ENCODE measurements at regions not wholly inside any gene's neighbourhood (a gene's known extent, or its start where the extent isn't known, plus 50 kb on each side); places are given as distances from the start of the nearest gene placed in this dataset.

- no peak for DNase-seq (ENCODE audit: low read depth in 2 of 3, low spot score in 2 of 3)
Observed at GRCh38 chr22:49042877-49043859, 784.5 kb downstream of the BRD1 start.

DNA sequence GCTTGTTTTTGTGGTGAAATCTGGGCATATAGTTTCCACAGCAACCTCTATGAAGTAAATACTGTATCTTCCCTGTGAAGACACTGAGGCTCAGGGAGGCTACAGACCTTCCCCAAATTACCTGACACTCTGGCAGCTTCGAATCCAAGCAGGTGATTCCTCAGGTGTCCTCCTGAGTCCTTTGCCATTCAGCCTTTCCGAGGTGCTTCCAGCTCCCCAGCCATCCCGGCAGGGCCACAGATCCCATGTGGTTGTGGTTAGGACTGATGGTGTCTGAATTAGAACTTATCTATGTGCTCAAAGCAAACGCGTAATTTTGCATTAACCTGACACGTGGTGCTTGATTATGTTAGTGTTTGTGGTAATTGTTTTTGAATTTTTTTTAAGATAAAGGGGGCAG lies 785.6 kb downstream of the BRD1 start:
- DNase-seq (ENCODE audit: low read depth in 2 of 3, low spot score in 2 of 3), result no peak

- DNase-seq (ENCODE audit: low read depth in 2 of 3, low spot score in 2 of 3), result no peak
Observed at GRCh38 chr22:49040754-49041467, 786.8 kb downstream of the BRD1 start.

DNA sequence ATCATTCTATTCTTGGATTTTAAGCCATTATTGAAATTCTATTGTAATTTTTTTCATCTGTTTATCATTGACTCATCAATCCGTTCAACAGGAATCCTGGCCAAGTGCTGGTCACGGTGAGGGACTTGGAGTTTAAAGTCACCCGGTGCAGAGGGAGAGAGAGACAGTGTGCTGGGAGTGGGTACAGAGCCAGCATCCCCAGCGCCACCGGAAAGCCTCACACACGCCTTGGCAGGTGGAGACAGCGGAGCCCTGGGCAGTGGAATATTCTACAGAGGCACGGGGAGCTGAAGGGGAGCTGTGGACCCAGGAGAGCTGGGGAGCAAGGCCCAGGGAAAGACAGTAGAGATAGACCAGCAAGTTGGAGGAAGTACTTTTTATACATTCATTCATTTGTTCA lies 787.6 kb downstream of the BRD1 start:
- no peak for DNase-seq (ENCODE audit: low read depth in 2 of 3, low spot score in 2 of 3)

DNA sequence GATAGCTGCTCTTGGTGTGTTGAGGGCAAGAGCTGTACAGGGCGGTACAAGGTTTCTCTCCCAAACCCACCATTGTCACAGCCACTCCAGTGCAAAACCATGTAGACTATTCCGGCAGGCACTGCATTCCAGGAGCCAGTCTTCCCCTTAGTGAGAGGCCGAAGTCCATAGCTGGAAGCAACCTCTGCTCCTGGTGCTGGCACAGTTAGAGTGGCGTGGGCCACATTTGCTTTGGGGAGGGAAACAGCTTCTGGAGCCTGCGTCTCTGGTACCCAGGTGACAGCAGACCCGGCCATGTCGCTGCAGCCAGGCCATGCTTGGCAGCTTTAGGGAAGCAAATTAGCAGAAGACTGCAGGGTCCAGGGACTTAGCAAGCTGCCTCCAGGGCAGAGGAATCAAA lies 788.0 kb downstream of the BRD1 start:
- DNase-seq (ENCODE audit: low read depth in 2 of 3, low spot score in 2 of 3), result no peak

DNA sequence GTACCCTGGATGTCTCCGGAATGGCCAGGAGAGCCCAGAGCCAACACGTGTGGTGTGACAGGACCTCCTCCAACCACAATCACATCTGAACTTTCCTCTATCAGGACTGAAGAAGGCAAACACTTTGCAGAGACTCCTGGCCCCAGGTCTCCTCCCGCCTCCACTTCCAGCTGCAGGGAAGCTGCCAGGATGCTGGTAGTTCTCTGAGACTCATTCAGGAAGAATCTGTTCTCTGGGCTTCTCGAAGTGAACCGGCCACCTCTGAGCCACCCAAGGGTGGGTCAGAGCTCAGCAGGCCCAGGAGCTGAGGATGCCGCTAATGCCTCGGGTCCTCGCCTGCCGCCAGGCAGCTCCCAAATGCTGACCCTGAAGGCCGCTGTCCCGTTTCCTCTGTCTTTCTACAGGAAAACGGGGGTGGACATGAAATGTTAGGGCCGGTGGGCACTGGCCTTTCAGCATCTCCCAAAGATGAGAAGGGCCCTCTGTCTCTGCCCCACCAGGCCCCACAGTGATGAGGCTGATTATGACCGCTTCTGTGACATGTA lies 789.9 kb downstream of the BRD1 start:
- no peak for DNase-seq (ENCODE audit: low read depth in 2 of 3, low spot score in 2 of 3)

GRCh38 chr22:49036513-49036912 lies 791.2 kb downstream of the BRD1 start:
- no peak for DNase-seq (ENCODE audit: low read depth in 2 of 3, low spot score in 2 of 3)

- DNase-seq (ENCODE audit: low read depth in 2 of 3, low spot score in 2 of 3), result no peak
Observed at GRCh38 chr22:49035818-49036457, 791.7 kb downstream of the BRD1 start.

DNA sequence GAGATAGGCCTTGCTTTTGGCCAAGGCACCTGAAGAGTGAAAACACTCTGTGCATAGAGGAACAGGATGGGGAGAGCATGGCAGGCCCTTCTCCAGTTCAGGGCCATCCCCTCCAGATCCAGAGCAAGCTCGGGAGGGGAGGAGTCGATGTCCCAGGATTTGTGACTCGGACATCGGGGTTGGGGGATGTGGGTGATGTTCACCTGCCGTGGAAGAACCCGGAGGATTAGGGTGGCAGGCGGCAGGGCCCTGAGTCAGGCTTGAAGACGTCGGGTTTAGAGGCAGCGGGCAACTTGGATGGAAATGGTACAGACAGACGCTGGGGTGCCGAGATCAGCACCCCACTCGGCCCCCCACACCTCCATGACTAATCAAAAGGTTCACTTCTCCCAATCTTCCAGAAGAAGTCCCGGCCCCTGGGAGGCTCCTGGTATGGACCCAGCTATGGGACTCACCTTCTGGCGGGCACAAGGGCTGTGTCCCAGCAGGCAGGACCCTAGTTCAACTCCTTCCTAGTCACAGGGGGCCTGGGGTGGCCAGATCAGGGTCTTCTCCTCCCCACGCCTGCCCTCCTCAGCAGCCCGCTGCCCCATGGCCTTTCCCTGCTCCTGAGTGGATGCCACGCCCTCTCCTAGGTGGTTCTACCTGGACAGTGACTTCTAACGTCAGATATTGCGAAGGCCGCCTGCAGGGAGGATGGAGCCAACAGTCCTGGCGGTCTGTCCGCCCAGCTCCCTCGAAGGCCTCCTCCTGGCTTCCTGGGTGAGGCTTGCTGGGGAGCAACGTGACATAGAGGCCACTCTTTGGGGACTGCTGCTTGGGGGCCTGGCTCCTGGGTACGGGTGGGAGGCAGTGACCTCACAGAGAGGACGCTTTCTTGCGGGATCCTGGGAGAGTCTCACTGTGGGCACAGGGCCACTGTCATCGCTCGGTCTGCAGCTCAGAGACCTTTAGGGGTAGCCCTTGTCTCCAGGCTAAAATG lies 792.5 kb downstream of the BRD1 start:
- no peak for DNase-seq (ENCODE audit: low read depth in 2 of 3, low spot score in 2 of 3)

DNA sequence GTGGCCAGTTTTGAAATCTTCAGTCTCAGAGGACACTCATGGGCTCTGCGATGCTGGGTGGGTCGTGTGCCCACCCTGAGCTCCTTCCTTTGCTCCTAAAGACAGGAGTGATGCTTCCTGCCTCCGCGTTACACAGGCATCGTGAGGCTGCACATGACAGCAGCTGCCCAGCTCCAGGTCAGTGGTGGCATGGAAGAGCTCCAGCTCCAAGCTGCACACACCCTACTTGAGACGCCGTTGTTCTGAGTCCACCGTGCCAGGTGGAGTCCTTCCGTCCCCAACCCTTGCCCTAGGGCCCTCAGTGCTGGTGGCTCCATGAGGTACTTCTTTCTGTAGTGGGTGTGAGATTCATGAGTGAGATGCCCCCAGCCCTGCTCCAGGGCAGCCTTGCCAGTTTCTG lies 794.1 kb downstream of the BRD1 start:
- no peak for DNase-seq (ENCODE audit: low read depth in 2 of 3, low spot score in 2 of 3)

- no peak for DNase-seq (ENCODE audit: low read depth in 2 of 3, low spot score in 2 of 3)
Observed at GRCh38 chr22:49032821-49033220, 794.9 kb downstream of the BRD1 start.

DNA sequence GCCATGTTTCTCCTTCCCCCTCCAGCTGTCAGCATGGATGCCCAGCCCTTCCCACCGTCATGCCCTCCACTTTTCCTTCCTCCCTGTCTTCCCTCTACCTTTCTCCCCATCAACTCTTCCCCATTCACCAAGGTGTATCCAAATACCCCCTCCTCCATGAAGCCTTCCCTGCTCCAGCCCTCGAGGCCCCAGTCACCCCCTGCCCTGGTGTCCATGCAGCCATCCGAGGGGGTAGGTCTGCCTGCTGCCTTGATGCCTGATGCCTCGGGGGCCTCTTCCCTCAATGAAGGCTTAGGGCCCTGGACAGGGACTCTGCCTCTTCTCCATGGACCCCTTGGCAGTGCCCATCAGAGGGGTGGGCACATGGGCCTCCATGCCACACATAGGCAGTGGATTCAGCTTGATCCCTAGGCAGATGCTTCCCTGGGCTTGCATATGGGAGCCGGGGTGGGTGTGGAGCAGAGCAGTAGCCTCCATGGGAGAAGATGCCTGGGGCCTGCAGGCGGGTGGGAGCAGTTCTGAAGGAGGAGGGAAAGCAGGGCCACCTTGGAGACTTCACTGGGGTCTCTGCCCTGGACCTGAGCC lies 795.8 kb downstream of the BRD1 start:
- DNase-seq (ENCODE audit: low read depth in 2 of 3, low spot score in 2 of 3), result no peak

GRCh38 chr22:49028111-49028510 lies 799.6 kb downstream of the BRD1 start:
- DNase-seq (ENCODE audit: low read depth in 2 of 3, low spot score in 2 of 3), result no peak

GRCh38 chr22:49027368-49027670 lies 800.4 kb downstream of the BRD1 start:
- DNase-seq (ENCODE audit: low read depth in 2 of 3, low spot score in 2 of 3), result no peak

DNA sequence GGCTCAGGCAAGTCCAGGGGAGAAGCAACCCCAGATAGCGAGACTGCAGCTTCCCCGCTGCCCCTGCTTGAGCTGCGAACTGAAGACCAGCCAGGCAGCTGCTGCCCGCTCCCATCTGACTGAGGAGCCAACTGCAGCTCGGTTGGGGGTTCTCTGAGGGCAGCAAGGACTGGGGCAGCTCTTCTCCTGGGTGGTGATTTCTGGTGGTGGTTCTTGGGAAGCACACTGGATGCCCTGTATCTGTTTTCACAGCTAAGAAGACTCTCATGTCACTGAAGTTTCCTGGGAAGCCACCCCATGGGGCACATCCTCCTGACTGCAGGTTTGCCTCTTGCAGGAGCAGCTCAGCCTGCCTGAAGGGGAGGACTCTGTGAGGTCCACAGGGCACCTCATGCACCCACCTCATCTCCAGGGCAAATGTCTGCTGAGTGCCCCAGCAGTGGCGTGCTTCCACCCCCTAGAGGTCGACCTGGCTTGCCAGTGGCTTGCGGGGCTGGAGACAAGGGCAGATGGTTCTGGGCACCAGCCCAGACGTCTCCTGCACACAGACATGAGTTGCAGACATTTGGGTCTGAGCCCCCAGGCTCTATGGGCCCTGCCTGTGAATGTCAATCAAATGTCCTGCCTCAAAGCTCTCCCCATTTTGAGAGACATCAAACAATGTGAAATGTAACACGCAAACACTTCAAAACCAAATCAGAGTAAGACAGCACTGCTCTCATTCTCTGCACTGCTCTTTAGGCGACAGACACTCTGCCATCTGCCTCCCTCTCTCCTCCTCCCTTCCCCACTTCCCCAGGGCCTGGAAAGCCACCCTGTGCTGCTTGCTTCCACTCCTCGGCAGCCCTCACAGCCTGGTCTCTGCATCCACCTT lies 800.9 kb downstream of the BRD1 start:
- DNase-seq (ENCODE audit: low read depth in 2 of 3, low spot score in 2 of 3), result no peak

- no peak for DNase-seq (ENCODE audit: low read depth in 2 of 3, low spot score in 2 of 3)
Observed at GRCh38 chr22:49025791-49026493, 801.7 kb downstream of the BRD1 start.

DNA sequence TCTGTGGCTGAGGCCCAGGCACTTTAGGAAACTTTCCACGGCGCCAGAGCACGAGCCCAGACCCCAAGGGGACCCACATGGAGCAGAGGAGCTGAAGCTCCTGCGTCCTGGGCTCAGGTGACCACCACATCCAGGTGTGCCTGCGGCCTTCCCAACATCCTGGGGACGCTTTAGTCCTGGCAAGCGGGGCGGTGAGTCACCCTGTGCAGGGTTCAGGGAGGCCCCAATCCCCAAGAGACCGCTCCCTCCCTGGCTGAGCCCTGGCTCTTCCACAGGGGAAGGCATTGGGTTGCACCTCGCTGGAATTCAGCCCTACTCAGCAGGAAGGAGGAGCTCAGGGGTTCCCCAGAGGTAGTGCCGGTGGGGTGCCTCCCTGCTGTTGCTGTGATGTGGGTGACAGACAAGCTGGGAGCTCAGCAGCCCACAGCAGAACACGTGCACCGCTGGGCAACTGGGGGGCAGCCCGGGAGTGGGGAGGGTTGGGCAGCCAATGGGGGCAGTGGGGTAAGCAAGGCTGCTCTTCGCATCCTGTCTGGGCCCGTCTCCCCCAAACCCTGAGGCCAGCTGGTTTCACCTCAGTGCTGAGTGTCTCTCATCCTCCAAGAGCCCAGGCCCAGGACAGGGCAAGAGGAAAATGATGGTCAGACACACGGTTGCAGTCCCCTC lies 802.8 kb downstream of the BRD1 start:
- DNase-seq (ENCODE audit: low read depth in 2 of 3, low spot score in 2 of 3), result no peak

Measured in hematopoietic multipotent progenitor cell (in vitro differentiated cells).